Epithelial cell of prostate (primary cell): ENCODE measurements at regions not wholly inside any gene's neighbourhood (a gene's known extent, or its start where the extent isn't known, plus 50 kb on each side); places are given as distances from the start of the nearest gene placed in this dataset.
"Not testable (repeated sequence)": the region's sequence is repeated elsewhere in the genome, so short reads cannot be mapped to it uniquely, and the experiment has no call there.

Experiments
- DNase-seq: peaks from one replicate; pipeline ENCODE4 v3.0.0-alpha.2; 2011; ENCODE audit warnings: low read depth, low spot score
- H3K27ac ChIP-seq: fragments of 450-650 bp; 2 replicates; pipeline ENCODE4 v1.5.1; 2017; ENCODE audit warnings: mild to moderate bottlenecking

DNA sequence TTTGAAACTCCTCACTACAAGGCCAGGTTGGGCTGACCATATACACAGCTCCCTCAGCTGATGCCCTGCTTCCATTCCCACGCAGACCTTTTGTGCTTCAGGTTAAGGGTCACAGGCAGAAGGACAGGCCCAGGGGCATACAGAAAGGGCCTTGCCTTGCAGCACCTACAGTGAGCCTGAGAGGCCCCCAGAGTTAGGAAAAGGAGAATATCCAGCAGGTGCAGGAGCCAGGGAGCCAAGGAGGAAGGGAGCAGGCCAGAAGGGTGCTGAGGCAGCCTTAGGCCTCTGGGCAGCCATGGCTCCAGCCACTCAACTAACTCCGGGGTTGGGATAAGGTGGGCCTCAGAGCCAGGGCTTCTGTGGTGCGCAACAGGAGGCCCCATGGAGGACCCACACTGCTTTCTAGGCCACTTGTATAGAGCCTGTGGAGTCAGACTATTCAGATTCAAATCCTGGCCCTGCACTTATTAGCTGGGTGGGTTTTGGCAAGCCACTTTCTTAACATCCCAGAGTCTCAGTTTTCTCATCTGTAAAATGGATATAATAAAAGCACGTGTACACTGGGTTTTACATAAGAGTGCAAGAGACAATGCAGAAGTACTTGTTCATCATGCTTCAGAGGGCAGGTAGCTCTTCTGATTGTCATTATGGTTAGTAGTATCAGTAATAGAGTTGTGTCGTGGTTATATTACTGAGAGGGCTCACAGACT lies 214.6 kb upstream of the HAAO start:
- DNase-seq = no peak
- H3K27ac ChIP-seq = no peak overlapping the region

DNA sequence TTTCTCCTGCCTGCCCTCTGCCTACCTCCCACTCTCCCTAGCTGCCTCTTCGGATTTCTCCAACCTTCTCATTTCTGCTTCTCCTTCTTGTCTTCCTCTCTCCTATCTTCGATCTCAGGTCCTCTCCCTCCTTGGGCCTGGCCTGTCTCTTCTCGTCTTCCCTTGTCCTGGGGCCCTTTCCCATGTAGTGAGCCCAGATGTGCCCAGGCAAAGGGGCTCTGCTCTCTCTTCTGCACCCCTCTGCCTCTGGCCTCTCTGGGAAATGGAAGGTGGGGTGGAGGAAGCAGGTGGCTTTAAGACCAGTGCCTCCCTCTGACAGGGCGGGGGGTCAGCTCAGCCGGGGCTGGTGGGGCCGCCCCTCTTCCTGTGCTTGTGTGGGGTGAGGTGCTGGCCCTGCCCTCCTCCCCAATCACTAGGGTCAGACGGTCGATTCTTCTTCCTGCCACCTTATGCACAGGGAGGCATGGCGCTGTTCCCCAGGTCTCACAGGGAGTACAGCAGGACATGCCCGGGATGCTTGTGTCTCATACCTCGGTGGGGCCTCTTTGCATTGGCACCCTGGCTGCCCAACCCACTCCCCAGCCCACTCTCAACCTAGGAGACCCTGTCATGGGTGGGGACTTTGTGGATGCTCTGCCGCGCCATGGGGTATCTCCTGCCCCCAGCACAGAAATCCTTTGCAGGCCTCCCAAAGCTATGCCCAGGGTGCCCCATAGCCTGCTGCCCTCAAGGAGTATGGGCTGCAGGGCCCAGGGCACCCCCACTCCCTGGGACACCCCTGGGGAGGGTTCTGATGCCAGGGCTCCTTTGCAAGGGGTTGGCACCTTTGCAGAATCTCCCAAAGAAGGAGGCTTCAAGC lies 213.8 kb upstream of the HAAO start:
- no peak overlapping the region for H3K27ac ChIP-seq
- no peak for DNase-seq

DNA sequence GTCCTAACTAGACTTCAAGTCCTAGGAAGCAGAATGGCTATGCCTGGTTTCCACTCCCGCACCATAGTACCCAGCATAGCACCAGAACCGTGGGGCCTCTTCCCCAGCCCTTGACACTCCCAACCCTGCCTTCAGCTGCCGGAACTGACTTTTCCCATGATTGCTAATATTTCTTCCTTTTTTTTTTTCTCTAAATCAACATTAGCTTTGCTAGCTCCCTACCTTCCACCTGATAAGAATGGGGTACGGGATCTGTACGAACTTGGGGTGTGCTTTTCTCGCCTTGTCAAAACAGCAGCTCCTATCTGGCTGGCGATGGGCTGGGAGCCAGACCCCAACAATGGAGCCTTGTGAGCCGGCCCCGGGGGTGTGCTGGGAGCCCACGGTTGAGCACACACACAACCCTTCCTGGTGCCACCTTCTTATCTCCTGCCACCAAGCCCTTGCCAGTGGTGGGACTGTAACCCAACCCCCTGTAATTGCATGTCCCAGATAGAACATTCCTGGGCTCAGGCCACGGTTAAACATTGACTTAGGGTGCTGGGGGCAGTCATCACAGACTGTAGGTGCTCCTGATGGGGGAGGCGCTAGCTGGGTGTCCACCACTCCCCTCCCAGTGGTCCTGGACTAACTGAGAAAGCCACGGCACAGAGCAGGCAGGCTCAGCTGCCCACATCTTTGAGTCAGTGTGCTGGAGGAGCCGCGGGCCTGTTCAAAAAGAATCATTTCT lies 213.0 kb upstream of the HAAO start:
- DNase-seq = no peak
- no peak overlapping the region for H3K27ac ChIP-seq

DNA sequence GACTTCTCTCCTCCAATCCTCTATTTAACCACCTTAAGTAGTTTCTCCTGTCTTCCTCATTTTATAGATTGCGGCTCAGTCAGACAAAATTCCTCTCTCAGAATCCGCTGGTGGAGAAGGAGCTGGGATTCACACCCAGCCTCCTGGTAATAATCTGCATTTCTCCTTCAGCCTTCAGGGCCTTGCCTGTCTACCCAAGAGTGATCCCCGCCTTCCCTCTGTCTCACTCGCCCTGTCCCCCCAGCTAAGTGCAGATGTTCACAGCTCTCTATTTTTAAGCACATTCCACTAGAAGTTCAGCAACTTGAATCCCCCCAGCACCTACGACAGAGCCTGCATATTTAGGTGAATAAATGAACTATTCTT lies 212.5 kb upstream of the HAAO start:
- no peak for DNase-seq
- H3K27ac ChIP-seq = no peak overlapping the region

DNA sequence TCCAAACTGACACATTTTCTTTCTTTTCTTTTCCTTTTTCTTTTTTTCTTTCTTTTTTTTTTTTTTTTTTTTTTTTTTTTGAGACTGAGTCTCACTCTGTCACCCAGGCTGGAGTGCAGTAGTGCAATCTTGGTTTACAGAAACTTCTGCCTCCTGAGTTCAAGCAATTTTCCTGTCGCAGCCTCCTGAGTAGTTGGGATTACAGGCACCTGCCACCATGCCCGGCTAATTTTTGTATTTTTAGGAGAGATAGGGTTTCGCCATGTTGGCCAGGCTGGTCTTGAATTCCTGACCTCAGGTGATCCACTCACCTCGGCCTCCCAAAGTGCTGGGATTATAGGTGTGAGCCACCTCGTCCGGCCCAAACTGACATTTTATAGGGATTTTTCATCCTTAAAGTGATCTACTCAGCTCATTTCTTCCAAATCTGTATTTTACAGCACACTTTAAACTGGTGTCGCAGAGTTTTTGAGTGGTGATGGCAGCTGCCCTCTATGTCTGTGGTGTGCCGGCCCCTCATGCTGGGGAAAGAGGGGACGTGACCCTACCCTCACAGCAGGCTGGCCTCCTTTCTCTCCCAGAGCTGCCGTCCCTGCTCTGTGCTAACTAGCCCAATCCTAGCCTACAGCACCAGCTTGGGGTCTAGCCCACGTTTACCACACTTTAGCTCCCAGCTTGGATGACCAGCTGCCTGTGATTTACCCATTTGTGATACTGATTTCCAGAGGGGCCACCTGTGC lies 211.9 kb upstream of the HAAO start:
- not testable (repeated sequence) for H3K27ac ChIP-seq

DNA sequence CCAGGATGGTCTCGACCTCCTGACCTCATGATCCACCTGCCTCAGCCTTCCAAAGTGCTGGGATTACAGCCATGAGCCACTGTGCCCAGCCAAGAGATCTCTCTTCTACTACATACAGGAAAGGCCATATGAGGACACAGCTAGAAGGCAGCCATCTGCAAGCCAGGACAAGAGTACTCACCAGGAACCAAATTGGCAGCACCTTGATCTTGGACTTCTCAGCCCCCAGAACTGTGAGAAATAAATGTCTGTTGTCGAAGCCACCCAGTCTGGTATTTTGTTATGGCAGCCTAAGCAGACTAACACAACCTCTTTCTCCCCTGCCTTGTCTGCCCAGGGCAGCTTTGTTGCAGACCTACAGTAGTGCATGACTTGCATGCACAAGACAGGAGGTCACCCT lies 211.3 kb upstream of the HAAO start:
- no peak for DNase-seq
- H3K27ac ChIP-seq = no peak overlapping the region

More for the DNA sequence above, 211.9 kb upstream of the HAAO start:
- not testable (repeated sequence) for DNase-seq

DNA sequence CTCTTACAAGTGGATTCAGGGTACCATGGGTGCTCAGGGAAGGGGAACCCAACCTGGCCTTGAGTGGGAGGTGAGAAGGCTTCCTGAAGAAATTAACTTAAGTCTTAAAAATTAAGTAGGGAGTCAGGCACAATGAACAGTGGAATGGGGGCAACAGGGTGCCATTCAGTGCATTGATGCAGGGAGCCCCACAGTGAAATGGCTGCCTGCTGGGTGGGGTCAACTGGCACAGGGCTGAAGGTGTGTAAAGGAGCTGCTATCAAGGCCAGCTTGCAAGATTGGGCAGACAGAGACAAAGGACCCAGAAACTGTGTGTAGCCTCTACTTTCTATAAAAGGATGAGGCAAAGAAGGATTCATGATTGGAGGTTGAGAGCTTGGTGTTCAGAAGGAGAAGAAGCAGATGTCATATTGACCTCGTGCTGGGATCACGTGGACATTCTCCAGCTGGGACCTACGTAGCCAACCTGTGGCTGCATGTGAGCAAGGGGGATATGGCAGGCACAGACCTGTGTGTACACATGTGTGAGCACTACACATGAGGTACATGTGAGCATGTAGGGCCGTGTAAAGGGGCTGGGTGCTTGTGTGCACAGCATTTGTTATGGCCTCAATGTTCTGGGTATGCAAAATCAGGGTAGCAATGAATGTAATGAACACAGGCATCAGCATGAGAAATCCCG lies 209.5 kb upstream of the HAAO start:
- no peak for DNase-seq
- no peak overlapping the region for H3K27ac ChIP-seq

DNA sequence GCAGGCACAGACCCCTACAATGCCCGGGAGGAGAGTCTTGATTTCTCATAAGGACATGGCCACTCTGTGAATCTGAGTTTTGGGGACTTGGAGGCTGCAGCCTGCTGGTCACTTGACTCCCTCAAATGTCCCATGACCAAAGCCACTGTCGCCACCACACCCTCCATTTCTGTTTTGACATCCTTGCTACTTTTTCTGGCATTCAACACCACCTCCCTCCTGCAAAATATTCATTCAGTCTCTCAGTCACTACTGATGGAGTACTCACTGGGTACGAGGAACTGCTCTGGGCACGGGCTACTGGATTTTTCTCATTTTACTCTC lies 208.6 kb upstream of the HAAO start:
- no peak overlapping the region for H3K27ac ChIP-seq

DNA sequence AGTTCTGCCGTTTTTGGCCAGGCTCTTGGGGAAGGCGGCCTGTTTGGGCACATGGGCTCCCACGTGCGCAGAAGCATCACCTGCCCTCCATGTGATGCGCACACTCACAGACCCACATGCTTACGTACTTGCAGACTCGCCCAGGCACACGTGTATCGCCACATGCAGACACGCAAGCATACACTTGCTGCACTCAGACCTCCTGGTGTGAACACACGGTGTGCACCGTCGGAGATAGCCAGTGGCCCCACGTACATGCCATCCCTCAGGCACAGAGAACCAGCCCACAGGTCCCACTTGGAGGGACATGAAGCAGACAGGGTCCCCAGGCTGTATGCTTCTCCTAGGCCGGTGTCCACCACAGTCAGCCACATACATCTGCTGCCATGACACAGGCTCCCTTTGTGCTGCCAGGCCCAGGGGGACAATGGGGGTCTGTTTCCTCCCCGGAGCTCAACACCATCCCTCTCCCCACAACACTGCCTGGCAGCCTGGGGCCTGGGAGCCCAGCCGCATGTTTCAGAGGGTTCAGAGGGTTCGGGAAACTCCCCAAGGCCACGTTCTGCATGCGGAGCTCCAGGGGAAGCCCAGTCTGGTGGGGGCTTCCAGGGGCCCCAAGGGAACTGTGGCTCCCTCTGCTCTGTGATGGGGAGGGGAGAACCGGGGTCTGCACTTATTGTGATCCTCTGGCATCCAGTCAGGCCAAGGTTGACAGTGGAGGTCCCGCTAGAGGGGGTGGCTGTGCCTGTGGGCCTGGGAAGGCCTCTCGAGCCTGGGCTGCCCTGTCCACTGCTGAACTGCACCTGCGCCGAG lies 208.1 kb upstream of the HAAO start:
- DNase-seq = no peak
- H3K27ac ChIP-seq = no peak overlapping the region

More for the DNA sequence above, 208.6 kb upstream of the HAAO start:
- DNase-seq = no peak

DNA sequence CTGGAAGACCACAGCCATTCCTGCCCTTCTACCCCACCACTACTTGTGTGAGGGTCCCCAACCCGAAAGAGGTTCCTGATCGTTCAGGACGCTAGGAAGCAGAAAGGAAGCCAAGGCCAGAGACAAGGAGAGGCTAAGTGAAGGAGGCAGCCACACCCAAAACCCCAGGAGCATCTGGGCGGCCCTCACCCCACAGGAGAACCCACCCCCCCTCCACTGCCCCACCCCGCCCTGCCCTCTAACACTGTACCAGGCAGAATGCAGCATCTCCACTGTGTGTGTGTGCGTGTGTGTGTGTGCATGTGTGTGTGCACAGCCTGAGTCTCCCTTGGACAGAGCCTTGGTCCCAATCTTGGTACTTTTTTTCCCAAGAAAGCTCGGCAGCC lies 207.5 kb upstream of the HAAO start:
- no peak for DNase-seq
- peak overlapping the region; percentile 13 for H3K27ac ChIP-seq

DNA sequence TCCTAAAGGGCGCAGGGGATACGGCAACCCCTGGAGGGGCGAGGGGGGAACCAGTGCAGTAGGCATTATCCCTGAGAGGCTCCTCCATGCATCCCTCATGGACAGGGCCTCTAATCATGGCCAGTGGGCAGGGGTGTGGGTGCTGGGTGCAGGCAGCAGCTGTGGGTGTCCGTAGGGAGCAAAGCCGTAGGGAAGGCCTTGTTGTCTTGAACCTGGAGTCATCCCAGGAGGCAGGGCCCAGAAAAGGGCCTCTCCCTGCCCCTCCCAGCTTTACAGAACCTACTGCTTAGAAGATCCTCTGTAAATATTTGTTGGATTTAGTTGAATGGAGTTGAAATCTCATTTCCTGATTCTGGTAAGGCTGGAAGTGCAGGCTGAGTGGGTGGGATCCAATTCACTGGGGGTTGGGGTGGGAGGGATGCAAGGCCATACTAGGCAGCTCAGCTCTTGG lies 207.0 kb upstream of the HAAO start:
- peak; percentile 27 for DNase-seq
- peak overlapping the region; percentile 13 for H3K27ac ChIP-seq

DNA sequence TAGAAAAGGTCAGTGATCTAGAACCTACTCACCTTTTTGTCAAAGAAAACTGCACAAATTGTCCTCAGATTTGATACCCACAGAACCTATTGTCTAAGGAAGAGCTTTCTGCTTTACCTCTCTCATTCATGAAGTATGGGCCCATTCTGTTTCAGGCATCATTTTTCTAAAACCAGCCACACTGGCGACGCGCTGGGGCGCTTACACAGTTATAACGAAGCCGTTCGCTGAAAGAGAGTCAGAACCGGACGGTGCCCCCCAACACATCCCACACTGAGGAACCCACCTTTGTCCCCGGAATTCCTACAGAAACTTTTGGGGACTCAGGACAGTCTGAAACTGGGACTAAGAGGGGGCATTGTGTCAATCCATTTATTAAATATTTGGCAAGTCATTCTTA lies 206.3 kb upstream of the HAAO start:
- DNase-seq = no peak
- no peak overlapping the region for H3K27ac ChIP-seq

DNA sequence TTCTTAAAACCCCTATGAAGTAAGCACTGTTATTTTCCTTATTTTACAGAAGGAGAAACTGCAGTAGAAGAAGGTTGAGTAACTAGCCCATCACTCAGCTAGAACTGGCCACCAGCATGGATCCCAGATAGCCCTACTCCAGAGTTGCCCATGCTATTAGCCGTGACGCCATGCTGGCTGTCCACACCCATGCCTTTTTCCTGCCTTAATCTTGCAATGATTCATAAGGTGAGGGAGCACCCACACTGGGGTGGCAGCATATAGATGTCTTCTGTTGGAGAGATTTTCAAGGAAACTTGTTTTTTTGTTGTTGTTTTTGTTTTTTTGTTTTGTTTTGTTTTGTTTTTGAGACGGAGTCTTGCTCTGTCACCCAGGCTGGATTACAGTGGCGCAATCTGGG lies 204.1 kb upstream of the HAAO start:
- DNase-seq = no peak
- H3K27ac ChIP-seq = no peak overlapping the region

DNA sequence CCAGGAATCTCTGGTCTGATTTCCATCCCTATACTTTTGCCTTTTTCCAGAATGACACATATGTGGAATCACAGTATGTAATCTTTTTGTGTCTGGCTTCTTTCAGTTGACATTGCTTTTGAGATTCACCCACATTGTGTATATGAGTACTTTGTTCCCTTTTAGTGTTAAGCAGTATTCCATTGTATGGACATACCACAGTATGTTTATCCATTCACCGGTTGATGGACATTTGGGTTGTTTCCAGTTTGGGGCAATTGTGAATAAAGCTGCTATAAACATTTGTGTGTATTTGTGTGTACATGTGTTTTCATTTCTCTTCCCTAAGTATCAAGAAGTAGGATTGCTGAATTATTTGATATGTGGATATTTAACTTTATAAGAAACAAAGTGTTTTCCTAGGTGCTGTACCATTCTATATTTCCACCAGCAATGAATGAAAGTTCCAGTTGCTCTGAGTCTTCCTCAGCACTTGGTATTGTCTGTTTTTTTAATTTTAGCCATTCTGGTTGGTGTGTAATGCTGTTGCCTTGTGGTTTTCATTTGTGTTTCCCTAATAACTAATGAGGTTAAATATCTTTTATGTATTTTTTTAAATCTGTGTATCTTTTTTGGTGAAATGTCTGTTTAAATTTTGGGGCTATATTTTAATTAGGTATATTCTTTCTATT lies 203.5 kb upstream of the HAAO start:
- no peak for DNase-seq
- H3K27ac ChIP-seq = no peak overlapping the region

DNA sequence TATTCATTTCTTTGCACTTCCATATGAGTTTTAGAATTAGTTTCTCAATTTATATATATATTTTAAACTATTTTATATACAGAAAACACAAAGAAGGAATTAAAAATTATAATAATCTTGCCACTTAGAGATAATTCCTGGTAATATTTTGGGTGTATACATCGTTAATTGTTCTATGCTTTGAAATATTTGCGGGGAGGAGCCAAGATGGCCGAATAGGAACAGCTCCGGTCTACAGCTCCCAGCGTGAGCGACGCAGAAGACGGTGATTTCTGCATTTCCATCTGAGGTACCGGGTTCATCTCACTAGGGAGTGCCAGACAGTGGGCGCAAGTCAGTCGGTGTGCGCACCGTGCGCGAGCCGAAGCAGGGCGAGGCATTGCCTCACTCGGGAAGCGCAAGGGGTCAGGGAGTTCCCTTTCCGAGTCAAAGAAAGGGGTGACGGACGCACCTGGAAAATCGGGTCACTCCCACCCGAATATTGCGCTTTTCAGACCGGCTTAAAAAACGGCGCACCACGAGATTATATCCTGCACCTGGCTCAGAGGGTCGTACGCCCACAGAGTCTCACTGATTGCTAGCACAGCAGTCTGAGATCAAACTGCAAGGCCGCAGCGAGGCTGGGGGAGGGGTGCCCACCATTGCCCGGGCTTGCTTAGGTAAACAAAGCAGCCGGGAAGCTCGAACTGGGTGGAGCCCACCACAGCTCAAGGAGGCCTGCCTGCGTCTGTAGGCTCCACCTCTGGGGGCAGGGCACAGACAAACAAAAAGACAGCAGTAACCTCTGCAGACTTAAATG lies 197.1 kb upstream of the HAAO start:
- peak overlapping the region; percentile 93 for H3K27ac ChIP-seq
- DNase-seq = not testable (repeated sequence)

DNA sequence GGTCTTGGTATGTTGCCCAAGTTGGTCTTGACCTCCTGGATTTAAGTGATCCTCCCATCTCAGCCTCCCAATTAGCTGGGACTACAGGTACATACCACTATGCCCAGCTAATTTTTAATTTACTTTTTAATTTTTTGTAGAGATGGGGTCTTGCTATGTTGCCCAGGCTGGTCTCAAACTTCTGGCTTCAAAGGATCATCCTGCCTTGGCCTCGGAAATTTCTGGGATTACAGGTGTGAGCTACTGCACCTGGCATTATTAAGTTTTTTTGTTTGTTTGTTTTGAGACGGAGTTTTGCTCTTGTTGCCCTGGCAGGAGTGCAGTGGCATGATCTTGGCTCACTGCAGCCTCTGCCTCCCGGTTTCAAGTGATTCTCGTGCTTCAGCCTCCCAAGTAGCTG lies 195.7 kb upstream of the HAAO start:
- not testable (repeated sequence) for DNase-seq
- peak overlapping the region; percentile 93 for H3K27ac ChIP-seq

DNA sequence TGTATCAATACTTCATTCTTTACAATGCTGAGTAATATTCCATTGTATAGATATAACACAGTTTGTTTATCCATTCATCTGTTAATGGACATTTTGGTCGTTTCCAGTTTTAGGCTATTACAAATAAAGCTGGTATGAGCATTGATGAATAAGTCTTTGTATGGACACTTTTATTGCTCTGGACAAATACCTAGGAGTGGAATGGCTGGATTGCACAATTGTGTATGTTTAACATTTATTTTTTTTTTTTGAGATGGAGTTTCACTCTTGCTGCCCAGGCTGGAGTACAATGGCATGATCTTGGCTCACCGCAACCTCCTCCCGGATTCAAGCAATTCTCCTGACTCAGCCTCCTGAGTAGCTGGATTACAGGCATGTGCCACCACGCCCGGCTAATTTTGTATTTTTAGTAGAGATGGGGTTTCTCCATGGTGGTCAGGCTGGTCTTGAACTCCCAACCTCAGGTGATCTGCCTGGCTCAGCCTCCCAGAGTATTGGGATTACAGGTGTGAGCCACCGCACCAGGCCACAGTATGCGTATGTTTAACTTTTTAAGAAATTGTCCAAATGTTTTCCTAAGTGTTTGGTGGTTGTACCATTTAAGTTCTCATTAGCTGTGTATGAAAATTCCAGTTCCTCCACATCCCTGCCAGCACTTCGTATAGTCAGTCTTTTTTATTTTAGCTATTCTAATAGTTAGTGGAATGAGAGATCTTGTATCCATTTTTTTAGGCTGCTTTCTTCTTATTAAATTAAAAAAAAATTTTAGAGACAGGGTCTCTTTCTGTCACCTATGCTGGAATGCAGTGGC lies 194.9 kb upstream of the HAAO start:
- peak; percentile 93 for DNase-seq
- peak overlapping the region; percentile 93 for H3K27ac ChIP-seq
